ENCODE measurements at regions not wholly inside any gene's neighbourhood (a gene's known extent, or its start where the extent isn't known, plus 50 kb on each side); places are given as distances from the start of the nearest gene placed in this dataset.
"Not testable (repeated sequence)": the region's sequence is repeated elsewhere in the genome, so short reads cannot be mapped to it uniquely, and the experiment has no call there.

DNA sequence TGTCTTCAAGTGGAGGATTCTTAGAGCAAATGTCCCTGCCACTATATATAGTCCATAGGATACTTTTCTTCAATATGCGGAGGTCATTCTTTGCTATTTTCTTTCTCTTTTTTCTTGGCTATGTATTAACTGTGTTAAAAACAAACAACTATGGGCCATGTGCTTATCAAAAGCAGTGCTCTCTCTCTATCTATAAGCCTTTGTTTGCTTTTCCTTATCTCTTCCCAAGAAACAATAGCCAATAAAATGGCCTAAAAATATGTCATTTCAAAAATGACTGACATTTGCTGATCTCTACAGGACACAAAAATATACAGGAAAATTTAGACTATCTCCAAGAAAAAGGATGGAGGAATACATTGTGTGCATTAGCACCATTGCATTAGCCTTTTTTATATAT is 212.1 kb downstream of the MAF start:
- DNase-seq (no peak), ATAC-seq (no peak)
- H3K9me3 Mint-ChIP-seq (ENCODE audit: low read depth), result no peaks in the 10 kb centered on the region
- CTCF ChIA-PET, result no interaction called here
- no peak overlapping the region for H3K4me3 Mint-ChIP-seq
- H3K36me3 Mint-ChIP-seq (ENCODE audit: low read depth), result no peaks in the 10 kb centered on the region
- H3K27ac Mint-ChIP-seq, result no peak overlapping the region
- H3K4me1 Mint-ChIP-seq, result no peaks in the 10 kb centered on the region
- intact Hi-C loops (cut with DNase I, micrococcal nuclease), result no loop called here
- peaks cover 3% of the 10 kb centered on the region for H3K27me3 Mint-ChIP-seq
- POLR2A ChIA-PET, result no interaction called here

GRCh38 chr16:79386299-79386698 is 214.2 kb downstream of the MAF start:
- peaks cover 9% of the 10 kb centered on the region for H3K4me1 Mint-ChIP-seq

GRCh38 chr16:79381603-79382042 is 218.9 kb downstream of the MAF start:
- no peak overlapping the region for H3K27ac Mint-ChIP-seq
- DNase-seq, result no peak
- H3K9me3 Mint-ChIP-seq (ENCODE audit: low read depth), result no peaks in the 10 kb centered on the region
- ATAC-seq, result peak; percentile 33
- H3K4me3 Mint-ChIP-seq, result no peak overlapping the region
- CTCF ChIA-PET, result interaction anchor here (0.7 to 1.0 kb wide), 2 partner anchors 112 to 220 kb away, joined by 3 to 4 read pairs; no protein-coding TSS in a partner anchor
- POLR2A ChIA-PET, result no interaction called here
- intact Hi-C loops (cut with DNase I, micrococcal nuclease), result no loop called here
- peaks cover 22% of the 10 kb centered on the region for H3K4me1 Mint-ChIP-seq
- no peaks in the 10 kb centered on the region for H3K36me3 Mint-ChIP-seq (ENCODE audit: low read depth)
- H3K27me3 Mint-ChIP-seq, result peaks cover 4% of the 10 kb centered on the region

More at GRCh38 chr16:79386299-79386698, 214.2 kb downstream of the MAF start:
- CTCF ChIA-PET, result interaction anchor here (0.9 to 1.4 kb wide), 2 partner anchors 8 to 60 kb away, joined by 4 read pairs; no protein-coding TSS in a partner anchor
- H3K27ac Mint-ChIP-seq, result no peak overlapping the region
- POLR2A ChIA-PET, result no interaction called here
- intact Hi-C loops (cut with DNase I, micrococcal nuclease), result no loop called here
- H3K27me3 Mint-ChIP-seq, result peaks cover under 1% of the 10 kb centered on the region
- DNase-seq (no peak), ATAC-seq (no peak)
- H3K4me3 Mint-ChIP-seq, result no peak overlapping the region
- H3K9me3 Mint-ChIP-seq (ENCODE audit: low read depth), result no peaks in the 10 kb centered on the region
- no peaks in the 10 kb centered on the region for H3K36me3 Mint-ChIP-seq (ENCODE audit: low read depth)

- H3K9me3 Mint-ChIP-seq (ENCODE audit: low read depth), result no peaks in the 10 kb centered on the region
- POLR2A ChIA-PET, result no interaction called here
- intact Hi-C loops (cut with DNase I, micrococcal nuclease), result no loop called here
Observed at GRCh38 chr16:79380995-79381602, 219.4 kb downstream of the MAF start.

DNA sequence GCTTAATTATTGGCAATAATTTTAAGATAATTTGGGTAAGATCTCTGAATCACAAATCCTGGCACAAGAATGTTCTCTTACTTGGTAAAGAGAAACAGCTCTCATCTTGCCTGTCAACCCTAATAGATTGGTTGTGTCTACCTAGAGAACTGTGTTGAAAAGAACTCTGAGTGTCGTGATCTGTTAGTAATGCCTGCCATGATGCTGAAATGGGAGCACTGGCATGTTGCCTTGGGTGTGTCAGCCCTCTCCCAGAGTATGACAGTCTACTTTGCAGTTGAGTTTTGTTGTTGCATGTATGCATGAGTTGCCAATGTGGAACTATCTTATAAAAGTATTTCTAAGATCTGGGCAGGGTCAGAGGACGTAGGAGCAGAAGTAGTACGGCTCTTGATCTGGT is 221.4 kb downstream of the MAF start:
- intact Hi-C loops (cut with DNase I, micrococcal nuclease), result no loop called here

More at GRCh38 chr16:79380995-79381602, 219.4 kb downstream of the MAF start:
- Mint-ChIP-seq H3K36me3 (ENCODE audit: low read depth) (no peaks in the 10 kb centered on the region), H3K4me1 (peaks cover 22% of the 10 kb centered on the region), H3K27me3 (peaks cover 4% of the 10 kb centered on the region), H3K27ac (peak overlapping the region; percentile 48), H3K4me3 (no peak overlapping the region)
- CTCF ChIA-PET, result interaction anchor here (0.6 to 1.0 kb wide), 3 partner anchors 112 to 221 kb away, joined by 3 to 4 read pairs (median 3); no protein-coding TSS in a partner anchor
- ATAC-seq (peak; percentile 26), DNase-seq (no peak)

GRCh38 chr16:79377082-79377481 is 223.5 kb downstream of the MAF start:
- H3K4me3 Mint-ChIP-seq; H3K9me3 Mint-ChIP-seq (ENCODE audit: low read depth); H3K27me3 Mint-ChIP-seq; DNase-seq; CTCF ChIA-PET; H3K27ac Mint-ChIP-seq; ATAC-seq; H3K36me3 Mint-ChIP-seq (ENCODE audit: low read depth); POLR2A ChIA-PET; intact Hi-C loops (cut with DNase I, micrococcal nuclease): not testable (repeated sequence)
- peaks cover 25% of the 10 kb centered on the region for H3K4me1 Mint-ChIP-seq

More for the DNA sequence above, 221.4 kb downstream of the MAF start:
- ChIA-PET POLR2A (no interaction called here), CTCF (no interaction called here)
- peaks cover 7% of the 10 kb centered on the region for H3K27me3 Mint-ChIP-seq
- ATAC-seq (peak; percentile 16), DNase-seq (no peak)
- H3K4me3 Mint-ChIP-seq, result no peak overlapping the region
- H3K9me3 Mint-ChIP-seq (ENCODE audit: low read depth), result peaks cover 3% of the 10 kb centered on the region
- H3K27ac Mint-ChIP-seq, result no peak overlapping the region
- no peaks in the 10 kb centered on the region for H3K36me3 Mint-ChIP-seq (ENCODE audit: low read depth)
- H3K4me1 Mint-ChIP-seq, result peaks cover 22% of the 10 kb centered on the region

DNA sequence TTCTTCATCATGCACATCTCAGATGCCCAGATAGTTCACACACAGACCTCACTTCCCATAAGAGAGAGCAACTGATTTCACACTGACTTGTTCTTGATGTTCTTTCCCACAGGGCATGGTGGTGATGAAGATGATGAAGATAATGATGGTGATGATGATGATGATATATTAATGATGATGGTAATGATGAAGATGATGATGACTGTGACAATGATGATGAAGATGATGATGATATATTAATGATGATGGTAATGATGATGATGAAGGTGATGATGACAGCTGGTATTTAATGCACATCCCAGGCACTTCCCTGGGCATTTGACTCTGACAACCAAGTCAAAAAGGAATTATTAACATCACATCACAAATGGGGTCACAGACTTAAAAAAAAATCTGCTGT is 225.2 kb downstream of the MAF start:
- no peak for ATAC-seq
- DNase-seq, result no peak
- POLR2A ChIA-PET, result no interaction called here
- Mint-ChIP-seq H3K4me1 (peaks cover 16% of the 10 kb centered on the region), H3K36me3 (ENCODE audit: low read depth) (peaks cover 11% of the 10 kb centered on the region), H3K27me3 (peaks cover 7% of the 10 kb centered on the region), H3K27ac (no peak overlapping the region), H3K9me3 (ENCODE audit: low read depth) (peaks cover 17% of the 10 kb centered on the region), H3K4me3 (no peak overlapping the region)
- intact Hi-C loops (cut with DNase I, micrococcal nuclease), result no loop called here
- CTCF ChIA-PET, result no interaction called here

DNA sequence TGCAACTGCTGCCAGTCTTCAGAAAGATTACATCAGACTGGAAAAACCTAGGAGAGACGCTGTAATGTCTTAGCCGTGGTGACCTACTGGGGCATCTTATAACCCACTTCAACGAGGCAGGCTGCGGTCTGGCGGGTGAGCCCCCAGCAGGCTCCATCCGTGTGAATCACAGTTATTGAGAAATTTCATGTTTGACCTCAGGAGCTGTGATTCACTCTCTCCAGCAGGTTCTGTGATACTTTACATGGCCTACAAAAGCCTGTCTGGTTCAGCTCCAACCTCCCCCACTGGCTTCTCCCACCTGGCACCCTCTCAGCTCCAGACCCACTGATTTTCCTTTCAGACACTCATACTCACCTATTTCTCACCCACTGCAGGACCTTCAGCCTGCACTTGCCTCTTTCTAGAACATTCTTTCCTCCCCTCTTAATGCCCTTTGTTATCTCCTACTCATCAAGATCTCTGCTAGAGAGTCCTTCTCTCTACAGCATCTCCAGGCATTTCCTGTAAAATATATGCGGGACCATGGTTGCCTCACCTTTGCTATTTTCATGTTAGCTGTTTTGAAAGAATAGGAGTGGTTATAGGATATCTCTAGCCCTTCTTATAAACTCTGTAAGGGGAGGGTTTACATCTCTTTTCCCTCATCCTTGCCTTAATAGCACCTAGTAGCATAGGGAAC is 227.9 kb downstream of the MAF start:
- H3K9me3 Mint-ChIP-seq (ENCODE audit: low read depth), result peaks cover 21% of the 10 kb centered on the region
- H3K27me3 Mint-ChIP-seq, result peaks cover 2% of the 10 kb centered on the region
- ChIA-PET CTCF (no interaction called here), POLR2A (no interaction called here)
- H3K27ac Mint-ChIP-seq, result peak overlapping the region; percentile 49
- H3K4me3 Mint-ChIP-seq, result no peak overlapping the region
- H3K4me1 Mint-ChIP-seq, result peaks cover 16% of the 10 kb centered on the region
- peaks cover 11% of the 10 kb centered on the region for H3K36me3 Mint-ChIP-seq (ENCODE audit: low read depth)
- peak; percentile 78 for ATAC-seq
- intact Hi-C loops (cut with DNase I, micrococcal nuclease), result no loop called here
- peak; percentile 57 for DNase-seq

- peaks cover 16% of the 10 kb centered on the region for H3K4me1 Mint-ChIP-seq
- peak overlapping the region; percentile 28 for H3K27ac Mint-ChIP-seq
- peaks cover 24% of the 10 kb centered on the region for H3K9me3 Mint-ChIP-seq (ENCODE audit: low read depth)
- POLR2A ChIA-PET, result no interaction called here
- CTCF ChIA-PET, result interaction anchor here (0.7 to 1.1 kb wide), 2 partner anchors 31 to 36 kb away, joined by 3 read pairs; no protein-coding TSS in a partner anchor
- ATAC-seq (no peak), DNase-seq (no peak)
- no peak overlapping the region for H3K4me3 Mint-ChIP-seq
- intact Hi-C loops (cut with DNase I, micrococcal nuclease), result no loop called here
- peaks cover under 1% of the 10 kb centered on the region for H3K27me3 Mint-ChIP-seq
- H3K36me3 Mint-ChIP-seq (ENCODE audit: low read depth), result peaks cover 11% of the 10 kb centered on the region
Observed at GRCh38 chr16:79370736-79371135, 229.8 kb downstream of the MAF start.

- intact Hi-C loops (cut with DNase I, micrococcal nuclease), result no loop called here
- POLR2A ChIA-PET, result no interaction called here
- Mint-ChIP-seq H3K36me3 (ENCODE audit: low read depth) (peaks cover 11% of the 10 kb centered on the region), H3K4me1 (peaks cover 16% of the 10 kb centered on the region), H3K27ac (no peak overlapping the region), H3K4me3 (no peak overlapping the region), H3K27me3 (no peaks in the 10 kb centered on the region), H3K9me3 (ENCODE audit: low read depth) (peaks cover 24% of the 10 kb centered on the region)
- DNase-seq (no peak), ATAC-seq (no peak)
- CTCF ChIA-PET, result interaction anchor here (0.7 to 1.1 kb wide), 2 partner anchors 32 to 35 kb away, joined by 3 read pairs; no protein-coding TSS in a partner anchor
Observed at GRCh38 chr16:79369796-79370195, 230.7 kb downstream of the MAF start.

DNA sequence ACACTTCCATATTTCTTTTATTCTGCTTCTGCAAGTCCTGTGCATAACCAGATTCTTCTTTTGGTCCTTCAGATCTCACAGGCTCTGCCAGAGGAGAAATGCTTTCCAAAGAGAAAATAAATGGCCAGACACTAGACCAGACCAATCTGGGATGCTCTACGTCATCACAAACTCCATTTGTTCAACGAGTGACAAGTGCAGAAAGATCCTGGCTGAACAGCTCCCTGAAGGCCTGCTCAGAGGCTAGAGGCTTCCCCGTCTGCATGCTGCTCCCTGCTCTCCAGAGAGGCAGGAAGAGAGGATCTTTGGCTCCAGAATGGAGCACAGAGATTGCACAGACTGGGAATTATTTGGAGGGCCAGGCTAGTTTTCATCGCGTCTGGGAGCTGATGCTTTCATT is 232.7 kb downstream of the MAF start:
- DNase-seq (no peak), ATAC-seq (no peak)
- Mint-ChIP-seq H3K27ac (no peak overlapping the region), H3K4me1 (peaks cover 21% of the 10 kb centered on the region), H3K9me3 (ENCODE audit: low read depth) (peaks cover 21% of the 10 kb centered on the region), H3K36me3 (ENCODE audit: low read depth) (peaks cover 11% of the 10 kb centered on the region), H3K27me3 (peaks cover 7% of the 10 kb centered on the region), H3K4me3 (no peak overlapping the region)
- ChIA-PET POLR2A (no interaction called here), CTCF (interaction anchor here (0.9 kb wide), 1 partner anchor 8 kb away, joined by 3 read pairs; no protein-coding TSS in a partner anchor)
- intact Hi-C loops (cut with DNase I, micrococcal nuclease), result no loop called here

DNA sequence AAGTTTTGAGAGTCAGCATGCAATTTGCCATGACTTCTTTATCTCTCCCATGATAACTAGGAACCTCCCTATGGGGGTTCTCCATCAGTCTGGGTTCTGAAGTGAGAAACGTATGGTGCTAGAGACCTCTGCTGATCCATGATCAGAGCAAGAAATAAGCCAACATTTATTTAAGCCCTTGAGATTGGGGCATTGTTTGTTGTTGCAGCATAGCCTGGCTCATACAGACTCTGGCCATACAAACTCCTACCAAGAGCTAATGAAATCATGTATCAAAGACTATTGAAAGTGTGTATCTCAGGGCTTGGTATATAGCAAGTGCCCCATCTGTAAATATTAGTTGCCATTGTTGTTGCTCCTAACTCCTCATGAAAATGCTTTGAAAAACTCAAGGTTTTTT is 233.9 kb downstream of the MAF start:
- no peak overlapping the region for H3K4me3 Mint-ChIP-seq
- H3K9me3 Mint-ChIP-seq (ENCODE audit: low read depth), result peaks cover 18% of the 10 kb centered on the region
- ChIA-PET CTCF (no interaction called here), POLR2A (no interaction called here)
- peaks cover 11% of the 10 kb centered on the region for H3K36me3 Mint-ChIP-seq (ENCODE audit: low read depth)
- H3K4me1 Mint-ChIP-seq, result peaks cover 24% of the 10 kb centered on the region
- no peak overlapping the region for H3K27ac Mint-ChIP-seq
- intact Hi-C loops (cut with DNase I, micrococcal nuclease), result no loop called here
- no peak for ATAC-seq
- peaks cover 7% of the 10 kb centered on the region for H3K27me3 Mint-ChIP-seq
- DNase-seq, result no peak

Measured in activated CD4-positive, alpha-beta T cell treated with anti-CD3 and anti-CD28 coated beads for 36 hours (primary cell).